Loucy (cell line): ENCODE measurements at regions not wholly inside any gene's neighbourhood (a gene's known extent, or its start where the extent isn't known, plus 50 kb on each side); places are given as distances from the start of the nearest gene placed in this dataset.

Source experiments
- CTCF ChIP-seq: fragments of 200-600 bp; sonication (generic); conservative IDR thresholded peaks from 2 replicates; pipeline ENCODE4 v1.5.1; 2014; ENCODE audit warnings: mild to moderate bottlenecking, antibody characterized with exemption, low read length
- EZH2phosphoT487 ChIP-seq: fragments of 200-600 bp; IDR thresholded peaks from 2 replicates; pipeline ENCODE4 v1.6.1; 2018; ENCODE audit warnings: antibody characterized with exemption, mild to moderate bottlenecking, moderate library complexity, borderline replicate concordance

- no peak for TF ChIP-seq CTCF
- no peak for TF ChIP-seq EZH2phosphoT487
These were observed 218.5 kb upstream of the SLC30A5 start for GRCh38 chr5:68875351-68875750.
